Fibroblast of pulmonary artery (primary cell): ENCODE measurements at regions not wholly inside any gene's neighbourhood (a gene's known extent, or its start where the extent isn't known, plus 50 kb on each side); places are given as distances from the start of the nearest gene placed in this dataset.

Experiments used
- DNase-seq: peaks from one replicate; pipeline ENCODE4 v3.0.0-alpha.2; 2010; ENCODE audit warnings: low read depth
- H3K4me3 ChIP-seq: replicated peaks from 2 replicates; pipeline ENCODE4 v1.5.1; 2011; ENCODE audit warnings: low read depth, mild to moderate bottlenecking, control low read depth, low read length, moderate library complexity
- TF ChIP-seq, protein P1 (sequence below): IDR thresholded peaks from 2 replicates; pipeline ENCODE4 v1.5.1; 2011; ENCODE audit warnings: mild to moderate bottlenecking, control low read depth, low read length, inconsistent platforms; ENCODE audit errors: missing control alignments

DNA sequence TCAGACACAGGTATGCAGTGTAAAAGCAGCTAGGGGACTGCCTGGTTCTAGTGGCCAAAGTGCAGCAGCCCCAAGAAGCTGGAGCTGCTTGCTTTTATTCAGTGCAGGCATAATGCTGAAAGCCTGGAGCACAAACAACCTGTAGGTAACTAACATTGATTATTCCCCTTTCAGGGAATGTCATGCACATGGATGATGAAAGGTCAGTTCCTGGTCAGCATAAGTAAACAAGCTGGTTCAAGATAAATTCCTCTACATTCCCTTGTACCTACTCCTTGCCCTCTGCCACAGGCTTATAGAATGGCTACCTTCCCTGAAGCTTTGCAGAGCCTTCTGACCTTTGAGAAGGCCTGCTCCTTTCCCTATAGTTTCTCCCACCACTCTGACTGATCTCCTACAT is 1318.5 kb upstream of the ADGRL3 start:
- no peak for DNase-seq
- H3K4me3 ChIP-seq: no peak overlapping the region
- TF ChIP-seq, protein P1, sequence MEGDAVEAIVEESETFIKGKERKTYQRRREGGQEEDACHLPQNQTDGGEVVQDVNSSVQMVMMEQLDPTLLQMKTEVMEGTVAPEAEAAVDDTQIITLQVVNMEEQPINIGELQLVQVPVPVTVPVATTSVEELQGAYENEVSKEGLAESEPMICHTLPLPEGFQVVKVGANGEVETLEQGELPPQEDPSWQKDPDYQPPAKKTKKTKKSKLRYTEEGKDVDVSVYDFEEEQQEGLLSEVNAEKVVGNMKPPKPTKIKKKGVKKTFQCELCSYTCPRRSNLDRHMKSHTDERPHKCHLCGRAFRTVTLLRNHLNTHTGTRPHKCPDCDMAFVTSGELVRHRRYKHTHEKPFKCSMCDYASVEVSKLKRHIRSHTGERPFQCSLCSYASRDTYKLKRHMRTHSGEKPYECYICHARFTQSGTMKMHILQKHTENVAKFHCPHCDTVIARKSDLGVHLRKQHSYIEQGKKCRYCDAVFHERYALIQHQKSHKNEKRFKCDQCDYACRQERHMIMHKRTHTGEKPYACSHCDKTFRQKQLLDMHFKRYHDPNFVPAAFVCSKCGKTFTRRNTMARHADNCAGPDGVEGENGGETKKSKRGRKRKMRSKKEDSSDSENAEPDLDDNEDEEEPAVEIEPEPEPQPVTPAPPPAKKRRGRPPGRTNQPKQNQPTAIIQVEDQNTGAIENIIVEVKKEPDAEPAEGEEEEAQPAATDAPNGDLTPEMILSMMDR: no peak

DNA sequence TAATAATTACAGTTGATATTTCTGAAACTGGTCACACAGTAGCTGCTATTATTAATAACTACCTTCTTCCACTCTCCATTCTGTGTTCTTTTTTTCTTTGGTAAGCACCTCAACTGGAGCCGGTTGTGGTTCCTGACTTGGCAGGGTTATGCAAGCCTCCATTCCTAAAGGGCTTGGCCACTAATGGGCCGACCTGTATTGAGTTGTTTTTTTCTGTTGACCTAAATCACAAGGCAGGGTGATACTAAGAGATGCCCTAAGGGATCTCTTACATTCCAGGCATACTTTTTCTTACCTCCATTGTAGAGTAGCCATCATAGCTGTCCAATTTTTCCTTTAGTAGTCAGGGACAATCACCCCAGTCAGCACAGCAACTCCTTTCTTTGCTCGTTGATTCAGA is 1295.8 kb upstream of the ADGRL3 start:
- no peak for DNase-seq
- TF ChIP-seq, protein P1: no peak
- no peak overlapping the region for H3K4me3 ChIP-seq

DNA sequence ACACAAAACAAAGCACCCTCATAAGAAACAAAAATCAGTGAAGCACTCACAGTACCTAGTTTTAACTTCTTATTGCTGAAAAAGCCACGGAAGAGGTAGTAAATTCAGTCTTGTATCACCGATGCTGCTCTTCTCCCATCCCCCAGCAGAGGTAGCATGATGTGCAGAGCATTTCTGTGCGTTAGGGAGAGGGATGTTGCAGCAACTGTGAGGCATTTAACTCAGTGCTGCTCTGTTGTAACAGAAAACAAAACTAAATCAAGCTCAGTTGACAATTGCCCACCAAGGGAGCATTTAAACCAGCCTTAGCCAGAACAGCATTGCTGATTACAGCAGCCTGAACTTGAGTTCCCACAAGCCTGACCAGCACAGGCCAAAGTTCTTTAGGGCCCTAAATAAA is 1279.7 kb upstream of the ADGRL3 start:
- TF ChIP-seq, protein P1: no peak
- DNase-seq: no peak
- H3K4me3 ChIP-seq: no peak overlapping the region

DNA sequence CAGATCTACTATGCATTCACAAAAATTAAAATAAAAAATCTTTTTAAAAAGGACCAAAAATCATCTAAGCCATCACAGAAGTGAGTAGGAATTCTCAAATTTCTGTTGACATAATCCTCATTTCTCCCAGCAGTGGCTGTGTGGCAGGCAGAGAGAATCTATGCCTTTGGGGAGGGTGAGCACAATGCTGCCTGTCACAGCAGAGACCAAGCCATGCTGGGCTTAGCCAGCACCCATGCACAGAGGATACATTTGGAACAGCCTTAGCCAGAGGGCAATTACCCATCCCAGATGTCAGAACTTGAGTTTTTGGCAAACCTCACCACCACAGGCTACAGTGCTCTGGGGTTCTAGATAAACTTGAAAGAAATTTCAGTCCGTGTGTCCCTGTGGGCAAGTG is 1274.8 kb upstream of the ADGRL3 start:
- DNase-seq: no peak
- TF ChIP-seq, protein P1: no peak
- H3K4me3 ChIP-seq: no peak overlapping the region

DNA sequence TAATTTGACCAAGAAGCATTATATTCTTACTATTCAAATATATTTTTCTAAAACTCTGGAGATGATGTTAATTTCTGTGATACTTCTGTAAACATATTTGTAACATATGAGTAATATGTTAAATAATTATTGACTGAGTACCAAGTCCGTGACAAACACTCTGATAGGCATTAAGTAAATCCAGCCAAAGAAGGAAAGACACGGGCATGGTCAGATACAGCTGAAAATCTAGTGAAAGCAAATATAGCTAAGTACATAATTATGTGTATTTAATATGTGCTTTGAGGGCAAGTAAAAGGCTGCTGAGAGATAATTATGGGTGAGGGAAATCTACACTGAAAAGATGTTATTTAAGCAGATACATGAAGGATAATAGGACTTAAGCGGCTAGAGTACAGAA is 1263.6 kb upstream of the ADGRL3 start:
- H3K4me3 ChIP-seq: no peak overlapping the region
- no peak for DNase-seq
- TF ChIP-seq, protein P1: no peak

DNA sequence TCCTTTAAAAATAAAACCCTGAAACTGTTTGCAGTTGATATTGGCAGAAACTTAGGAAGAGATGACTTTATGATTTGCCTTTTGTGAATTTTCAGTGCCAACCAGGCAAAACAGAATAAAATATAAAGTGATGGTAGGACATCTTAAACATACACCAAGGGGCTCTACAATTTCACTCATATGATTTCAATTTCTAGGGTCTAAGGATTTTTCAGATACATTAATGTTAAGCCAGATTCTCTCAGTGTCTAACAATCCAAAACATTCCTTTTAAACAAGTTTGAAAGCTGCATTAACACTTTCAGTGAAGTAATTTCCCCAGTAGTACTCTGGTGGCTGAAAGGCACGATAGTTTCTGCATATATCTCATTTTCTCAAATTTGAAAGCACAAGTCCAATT is 1262.0 kb upstream of the ADGRL3 start:
- TF ChIP-seq, protein P1: no peak
- no peak overlapping the region for H3K4me3 ChIP-seq
- no peak for DNase-seq

DNA sequence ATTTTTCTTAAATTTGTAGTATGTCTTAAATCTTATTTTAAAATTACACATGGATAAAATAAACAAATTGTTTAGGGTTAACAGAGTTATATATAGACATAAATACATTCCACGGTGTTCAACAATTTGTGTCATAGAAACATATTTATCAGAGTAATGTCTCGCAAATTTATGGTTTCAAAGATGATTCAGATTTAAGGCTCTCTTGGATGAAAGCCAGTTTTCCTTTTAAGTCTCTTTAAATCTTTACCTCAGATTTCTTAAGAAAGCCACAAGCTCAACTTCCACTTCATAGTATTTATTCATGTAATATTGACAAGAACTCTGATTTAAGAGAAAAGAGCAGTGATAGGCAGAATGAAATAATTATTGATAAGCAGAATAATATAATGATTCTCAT is 1254.8 kb upstream of the ADGRL3 start:
- TF ChIP-seq, protein P1: no peak
- DNase-seq: peak; percentile 0

More for the DNA sequence above, 1254.8 kb upstream of the ADGRL3 start:
- no peak overlapping the region for H3K4me3 ChIP-seq
